Upper lobe of left lung (tissue), 4 donors: ENCODE measurements at regions not wholly inside any gene's neighbourhood (a gene's known extent, or its start where the extent isn't known, plus 50 kb on each side); places are given as distances from the start of the nearest gene placed in this dataset.

Experiments used
- POLR2A ChIP-seq, 4 donors: fragments of 450-650 bp; IDR thresholded peaks; one replicate each; pipeline ENCODE4 v1.5.1; 2016 to 2017; ENCODE audit warnings: antibody characterized with exemption in 4 of 4, mild to moderate bottlenecking in 2 of 4
- POLR2AphosphoS5 ChIP-seq, 2 donors: sonication (generic); formaldehyde crosslinking; IDR thresholded peaks; one replicate each; pipeline ENCODE4 v1.5.1; 2017; ENCODE audit warnings: antibody characterized with exemption in 2 of 2
- TF ChIP-seq, protein P1 (sequence below), 6 experiments: fragments of 450-650 bp in 4 of 6; fragments of 200-600 bp in 2 of 6; sonication (generic) in 2 of 6; IDR thresholded peaks; one replicate each; pipeline ENCODE4 v1.5.1; 2016 to 2019; ENCODE audit warnings: antibody characterized with exemption in 6 of 6

DNA sequence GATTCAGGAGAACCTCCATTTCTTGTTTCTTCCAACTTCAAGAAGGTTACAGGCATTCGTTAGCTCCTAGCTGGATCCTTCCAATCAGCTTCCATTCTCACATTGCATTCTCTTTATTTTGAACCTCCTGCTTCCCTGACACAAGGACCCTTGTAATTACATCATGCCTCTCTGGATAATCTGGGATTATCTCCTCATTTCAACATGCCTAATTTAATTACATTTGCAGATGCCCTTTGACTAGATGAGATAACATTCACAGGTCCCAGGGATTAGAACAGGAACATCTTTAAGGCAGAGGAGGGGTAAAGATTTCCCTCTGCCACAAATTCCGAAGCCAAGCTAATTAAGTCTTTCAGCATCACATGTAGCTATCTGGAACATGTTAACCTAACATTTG lies 753.8 kb upstream of the PCDH7 start:
- TF ChIP-seq POLR2A (IDR thresholded peaks at IDR 0.05) (no peak), POLR2AphosphoS5 (IDR thresholded peaks at IDR 0.05) (no peak)
- TF ChIP-seq, protein P1, sequence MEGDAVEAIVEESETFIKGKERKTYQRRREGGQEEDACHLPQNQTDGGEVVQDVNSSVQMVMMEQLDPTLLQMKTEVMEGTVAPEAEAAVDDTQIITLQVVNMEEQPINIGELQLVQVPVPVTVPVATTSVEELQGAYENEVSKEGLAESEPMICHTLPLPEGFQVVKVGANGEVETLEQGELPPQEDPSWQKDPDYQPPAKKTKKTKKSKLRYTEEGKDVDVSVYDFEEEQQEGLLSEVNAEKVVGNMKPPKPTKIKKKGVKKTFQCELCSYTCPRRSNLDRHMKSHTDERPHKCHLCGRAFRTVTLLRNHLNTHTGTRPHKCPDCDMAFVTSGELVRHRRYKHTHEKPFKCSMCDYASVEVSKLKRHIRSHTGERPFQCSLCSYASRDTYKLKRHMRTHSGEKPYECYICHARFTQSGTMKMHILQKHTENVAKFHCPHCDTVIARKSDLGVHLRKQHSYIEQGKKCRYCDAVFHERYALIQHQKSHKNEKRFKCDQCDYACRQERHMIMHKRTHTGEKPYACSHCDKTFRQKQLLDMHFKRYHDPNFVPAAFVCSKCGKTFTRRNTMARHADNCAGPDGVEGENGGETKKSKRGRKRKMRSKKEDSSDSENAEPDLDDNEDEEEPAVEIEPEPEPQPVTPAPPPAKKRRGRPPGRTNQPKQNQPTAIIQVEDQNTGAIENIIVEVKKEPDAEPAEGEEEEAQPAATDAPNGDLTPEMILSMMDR (IDR thresholded peaks at IDR 0.05): no peak
